OCI-LY7 (cell line): ENCODE measurements at regions not wholly inside any gene's neighbourhood (a gene's known extent, or its start where the extent isn't known, plus 50 kb on each side); places are given as distances from the start of the nearest gene placed in this dataset.

Experiments used
- BruUV-seq: library from RNA; stranded (reverse); fragments of 400-500 nt; replicated peaks from 2 replicates; lab custom pipeline; 2021; lab: Mats Ljungman, UMichigan
- CTCF ChIA-PET: fragments of 300-600 bp; sonication (Branson Sonifier 250); formaldehyde crosslinking; loops from one replicate; lab custom pipeline; 2022; ENCODE audit warnings: antibody characterized with exemption; ENCODE audit not compliant: unreplicated experiment; lab: Charles Lee
- POLR2A ChIA-PET: fragments of 300-600 bp; sonication (Branson Sonifier 250); formaldehyde crosslinking; loops from one replicate; lab custom pipeline; 2022; ENCODE audit warnings: antibody characterized with exemption; lab: Charles Lee
- DNase-seq: peaks from one replicate; pipeline ENCODE4 v3.0.0-alpha.2; 2015; ENCODE audit warnings: low spot score
- H2AFZ ChIP-seq: fragments of 200-600 bp; sonication (generic), shearing (Covaris generic); 2 replicates; pipeline ENCODE4 v1.6.1; 2014; ENCODE audit warnings: mild to moderate bottlenecking, antibody characterized with exemption, low read length, moderate library complexity
- H3K27ac ChIP-seq: fragments of 200-600 bp; sonication (generic); 2 replicates; pipeline ENCODE4 v1.5.1; 2014; ENCODE audit warnings: mixed run types, low read depth, mild to moderate bottlenecking, moderate library complexity, low read length, inconsistent platforms; ENCODE audit not compliant: poor library complexity, severe bottlenecking
- H3K36me3 ChIP-seq: fragments of 200-600 bp; sonication (generic); 2 replicates; pipeline ENCODE4 v1.6.1; 2014; ENCODE audit warnings: mild to moderate bottlenecking, antibody characterized with exemption, low read length, moderate library complexity, mixed read lengths; ENCODE audit not compliant: insufficient read depth
- H3K4me1 ChIP-seq: fragments of 200-600 bp; sonication (generic); 2 replicates; pipeline ENCODE4 v1.5.1; 2014; ENCODE audit warnings: mild to moderate bottlenecking, low read length; ENCODE audit not compliant: insufficient read depth, poor library complexity, severe bottlenecking
- H3K4me2 ChIP-seq: fragments of 200-600 bp; sonication (generic); 2 replicates; pipeline ENCODE4 v1.6.1; 2014; ENCODE audit warnings: mild to moderate bottlenecking, low read length
- H3K4me3 ChIP-seq: fragments of 200-600 bp; sonication (generic); 2 replicates; pipeline ENCODE4 v1.5.1; 2014; ENCODE audit warnings: mild to moderate bottlenecking, low read depth, low read length; ENCODE audit not compliant: poor library complexity, severe bottlenecking
- H3K79me2 ChIP-seq: fragments of 200-600 bp; sonication (generic); 2 replicates; pipeline ENCODE4 v1.6.1; 2016; ENCODE audit warnings: low read depth, mild to moderate bottlenecking, low read length, moderate library complexity, mixed read lengths; ENCODE audit not compliant: insufficient read depth
- H3K9me2 ChIP-seq: fragments of 200-600 bp; sonication (generic); 2 replicates; pipeline ENCODE4 v1.6.1; 2016; ENCODE audit warnings: mild to moderate bottlenecking, low read length, mixed read lengths; ENCODE audit not compliant: insufficient read depth
- H3K9me3 ChIP-seq: fragments of 200-600 bp; sonication (generic); 2 replicates; pipeline ENCODE4 v1.6.1; 2014; ENCODE audit warnings: mild to moderate bottlenecking, mixed run types, low read length, mixed read lengths
- H4K20me1 ChIP-seq: fragments of 200-600 bp; sonication (generic); 2 replicates; pipeline ENCODE4 v1.6.1; 2014; ENCODE audit warnings: mild to moderate bottlenecking, antibody characterized with exemption, low read length, moderate library complexity, mixed read lengths; ENCODE audit not compliant: insufficient read depth
- EZH2phosphoT487 ChIP-seq: fragments of 200-600 bp; sonication (generic); IDR thresholded peaks from 2 replicates; pipeline ENCODE4 v1.6.1; 2018; ENCODE audit warnings: low read depth, borderline replicate concordance, mild to moderate bottlenecking, mixed run types, antibody characterized with exemption, low read length, moderate library complexity, mixed read lengths
- intact Hi-C: fragments of 100-400 bp; cut with micrococcal nuclease; formaldehyde crosslinking; loops from one replicate; pipeline ENCODE4 v1.10.0; 2022; ENCODE audit not compliant: unreplicated experiment
- TF ChIP-seq, protein P1 (sequence below): fragments of 200-600 bp; sonication (generic); conservative IDR thresholded peaks from 2 replicates; pipeline ENCODE4 v1.5.1; 2014; ENCODE audit warnings: mild to moderate bottlenecking, antibody characterized with exemption, low read length, moderate library complexity, mixed read lengths

DNA sequence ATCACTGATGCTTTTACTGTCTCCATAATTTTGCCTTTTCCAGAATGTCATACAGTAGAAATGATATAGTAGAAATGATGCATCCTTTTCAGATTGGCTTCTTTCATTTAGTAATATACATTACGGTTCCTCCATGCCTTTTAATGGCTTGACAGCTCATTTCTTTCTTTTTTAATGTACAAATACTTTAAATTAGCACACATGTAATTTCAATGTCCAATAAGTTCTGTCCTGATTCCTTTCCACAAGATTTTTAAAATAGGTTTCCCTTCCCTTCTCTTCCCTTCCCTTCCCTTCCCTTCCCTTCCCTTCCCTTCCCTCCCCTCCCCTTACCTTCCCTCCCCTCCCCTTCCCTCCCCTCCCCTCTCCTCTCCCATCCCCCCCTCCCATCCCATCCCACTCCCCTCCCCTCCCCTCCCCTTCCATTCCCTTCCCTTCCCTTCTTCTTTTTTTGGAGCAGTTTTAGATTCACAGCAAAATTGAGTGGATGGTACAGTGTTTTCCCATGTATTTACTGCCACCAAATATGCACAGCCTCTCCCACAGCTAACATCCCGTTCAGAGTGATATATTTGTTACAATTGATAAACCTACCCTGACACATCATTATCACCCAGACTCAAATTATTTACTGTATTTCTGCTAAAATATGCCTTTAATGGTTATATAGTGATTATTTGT, 398.8 kb downstream of the RNF144B start:
- POLR2A ChIA-PET: no interaction called here
- H3K79me2 ChIP-seq: no peaks in the 10 kb centered on the region
- no peaks in the 10 kb centered on the region for H3K9me2 ChIP-seq
- no peak for TF ChIP-seq EZH2phosphoT487
- TF ChIP-seq, protein P1, sequence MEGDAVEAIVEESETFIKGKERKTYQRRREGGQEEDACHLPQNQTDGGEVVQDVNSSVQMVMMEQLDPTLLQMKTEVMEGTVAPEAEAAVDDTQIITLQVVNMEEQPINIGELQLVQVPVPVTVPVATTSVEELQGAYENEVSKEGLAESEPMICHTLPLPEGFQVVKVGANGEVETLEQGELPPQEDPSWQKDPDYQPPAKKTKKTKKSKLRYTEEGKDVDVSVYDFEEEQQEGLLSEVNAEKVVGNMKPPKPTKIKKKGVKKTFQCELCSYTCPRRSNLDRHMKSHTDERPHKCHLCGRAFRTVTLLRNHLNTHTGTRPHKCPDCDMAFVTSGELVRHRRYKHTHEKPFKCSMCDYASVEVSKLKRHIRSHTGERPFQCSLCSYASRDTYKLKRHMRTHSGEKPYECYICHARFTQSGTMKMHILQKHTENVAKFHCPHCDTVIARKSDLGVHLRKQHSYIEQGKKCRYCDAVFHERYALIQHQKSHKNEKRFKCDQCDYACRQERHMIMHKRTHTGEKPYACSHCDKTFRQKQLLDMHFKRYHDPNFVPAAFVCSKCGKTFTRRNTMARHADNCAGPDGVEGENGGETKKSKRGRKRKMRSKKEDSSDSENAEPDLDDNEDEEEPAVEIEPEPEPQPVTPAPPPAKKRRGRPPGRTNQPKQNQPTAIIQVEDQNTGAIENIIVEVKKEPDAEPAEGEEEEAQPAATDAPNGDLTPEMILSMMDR: no peak
- H3K27ac ChIP-seq: no peak overlapping the region
- CTCF ChIA-PET: no interaction called here
- DNase-seq: no peak
- H3K4me3 ChIP-seq: no peak overlapping the region
- no peak overlapping the region for H3K4me2 ChIP-seq
- H3K9me3 ChIP-seq: no peaks in the 10 kb centered on the region
- no peaks in the 10 kb centered on the region for H3K36me3 ChIP-seq
- H4K20me1 ChIP-seq: no peaks in the 10 kb centered on the region
- no peak overlapping the region for H2AFZ ChIP-seq
- H3K4me1 ChIP-seq: no peaks in the 10 kb centered on the region
- BruUV-seq: no TSS peak
- intact Hi-C loops: no loop called here

DNA sequence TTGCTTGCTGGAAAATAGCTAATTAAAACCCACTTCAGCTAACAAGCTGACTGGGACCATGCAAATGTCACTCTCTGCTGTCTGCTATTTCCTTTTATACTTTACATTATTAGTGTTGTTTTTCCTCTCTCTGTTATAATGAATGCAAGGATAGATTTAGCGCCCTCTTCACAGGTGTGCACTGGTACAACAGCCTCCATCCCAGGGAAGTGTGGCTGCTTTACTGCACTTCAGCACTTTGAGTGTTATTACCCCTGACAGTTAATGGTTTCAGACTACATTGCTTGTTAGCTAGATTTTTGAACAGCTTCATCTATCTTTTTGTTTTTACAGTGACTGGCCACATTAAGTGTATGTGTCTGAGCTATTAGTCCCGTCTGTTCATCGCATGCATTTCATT, 405.7 kb downstream of the RNF144B start:
- DNase-seq: no peak
- BruUV-seq: no TSS peak
- CTCF ChIA-PET: no interaction called here

DNA sequence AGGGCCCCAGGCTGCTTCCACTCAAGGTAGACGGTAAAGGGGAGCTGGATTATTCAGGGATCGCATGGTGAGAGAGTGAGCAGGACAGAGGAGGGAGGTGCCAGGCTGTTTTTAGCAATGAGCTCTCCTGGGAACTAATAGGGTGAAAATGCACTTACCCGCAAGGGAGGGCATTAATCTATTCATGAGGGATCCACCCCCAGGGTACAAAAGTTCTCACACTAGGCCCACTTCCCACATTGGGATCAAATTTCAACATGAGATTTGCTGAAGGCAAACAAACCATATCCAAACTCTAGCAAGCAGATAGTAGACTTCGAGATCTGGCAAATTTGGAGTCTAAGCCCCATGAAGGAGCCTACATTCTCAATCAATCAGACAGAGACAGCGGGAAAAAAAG, 408.6 kb downstream of the RNF144B start:
- no peak overlapping the region for H2AFZ ChIP-seq
- H3K36me3 ChIP-seq: no peaks in the 10 kb centered on the region
- no peak overlapping the region for H3K27ac ChIP-seq
- no peaks in the 10 kb centered on the region for H3K9me2 ChIP-seq
- TF ChIP-seq EZH2phosphoT487: no peak
- TF ChIP-seq, protein P1: no peak
- intact Hi-C loops: no loop called here
- no peaks in the 10 kb centered on the region for H3K79me2 ChIP-seq
- DNase-seq: no peak
- H3K4me3 ChIP-seq: no peak overlapping the region
- H3K9me3 ChIP-seq: no peaks in the 10 kb centered on the region
- no peaks in the 10 kb centered on the region for H4K20me1 ChIP-seq
- H3K4me1 ChIP-seq: no peaks in the 10 kb centered on the region
- no TSS peak for BruUV-seq
- ChIA-PET POLR2A (interaction anchor here (1.0 kb wide), 1 partner anchor 31 kb away, joined by 3 read pairs; no protein-coding TSS in a partner anchor), CTCF (no interaction called here)
- H3K4me2 ChIP-seq: no peak overlapping the region

More for the DNA sequence above, 405.7 kb downstream of the RNF144B start:
- POLR2A ChIA-PET: interaction anchor here (0.7 to 1.2 kb wide), 2 partner anchors 10 to 300 kb away, joined by 3 read pairs; no protein-coding TSS in a partner anchor
- H3K36me3 ChIP-seq: no peaks in the 10 kb centered on the region
- no peak overlapping the region for H2AFZ ChIP-seq
- no peak overlapping the region for H3K4me3 ChIP-seq
- H3K4me1 ChIP-seq: no peaks in the 10 kb centered on the region
- H3K79me2 ChIP-seq: no peaks in the 10 kb centered on the region
- no peaks in the 10 kb centered on the region for H3K9me2 ChIP-seq
- H3K27ac ChIP-seq: no peak overlapping the region
- H3K4me2 ChIP-seq: no peak overlapping the region
- no peaks in the 10 kb centered on the region for H3K9me3 ChIP-seq
- H4K20me1 ChIP-seq: no peaks in the 10 kb centered on the region
- no peak for TF ChIP-seq EZH2phosphoT487
- TF ChIP-seq, protein P1: no peak
- intact Hi-C loops: no loop called here
